Epithelial cell of proximal tubule (primary cell): ENCODE measurements at regions not wholly inside any gene's neighbourhood (a gene's known extent, or its start where the extent isn't known, plus 50 kb on each side); places are given as distances from the start of the nearest gene placed in this dataset.
"Not testable (repeated sequence)": the region's sequence is repeated elsewhere in the genome, so short reads cannot be mapped to it uniquely, and the experiment has no call there.

Source experiments
- DNase-seq: peaks from one replicate; pipeline ENCODE4 v3.0.0-alpha.2; 2011; ENCODE audit warnings: low read depth
- H3K4me3 ChIP-seq: 2 replicates; pipeline ENCODE4 v1.5.1; 2011; ENCODE audit warnings: low read depth, mild to moderate bottlenecking, low read length
- CTCF ChIP-seq: conservative IDR thresholded peaks from 2 replicates; pipeline ENCODE4 v1.5.1; 2012; ENCODE audit warnings: low read depth, mild to moderate bottlenecking, low read length

GRCh38 chr14:57060276-57060955, 208.3 kb downstream of the EXOC5 start:
- no peak for TF ChIP-seq CTCF
- peak; percentile 16 for DNase-seq

GRCh38 chr14:57058319-57058718, 210.4 kb downstream of the EXOC5 start:
- DNase-seq, result no peak
- TF ChIP-seq CTCF, result no peak
- H3K4me3 ChIP-seq, result no peak overlapping the region

More at GRCh38 chr14:57060276-57060955, 208.3 kb downstream of the EXOC5 start:
- H3K4me3 ChIP-seq, result no peak overlapping the region

- no peak overlapping the region for H3K4me3 ChIP-seq
- no peak for DNase-seq
- TF ChIP-seq CTCF, result no peak
Observed at GRCh38 chr14:57057803-57058202, 210.9 kb downstream of the EXOC5 start.

DNA sequence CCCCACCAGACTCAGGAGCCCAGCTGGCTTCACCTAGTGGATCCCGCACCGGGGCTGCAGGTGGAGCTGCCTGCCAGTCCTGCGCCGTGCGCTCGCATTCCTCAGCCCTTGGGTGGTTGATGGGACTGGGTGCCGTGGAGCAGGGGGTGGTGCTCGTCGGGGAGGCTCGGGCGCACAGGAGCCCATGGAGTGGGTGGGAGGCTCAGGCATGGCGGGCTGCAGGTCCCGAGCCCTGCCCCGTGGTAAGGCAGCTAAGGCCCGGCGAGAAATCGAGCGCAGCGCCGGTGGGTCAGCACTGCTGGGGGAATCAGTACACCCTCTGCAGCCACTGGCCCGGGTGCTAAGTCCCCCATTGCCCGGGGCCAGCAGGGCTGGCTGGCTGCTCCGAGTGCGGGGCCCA, 212.2 kb downstream of the EXOC5 start:
- H3K4me3 ChIP-seq, DNase-seq: not testable (repeated sequence)

- H3K4me3 ChIP-seq, result no peak overlapping the region
- no peak for TF ChIP-seq CTCF
- no peak for DNase-seq
Observed at GRCh38 chr14:57052705-57053302, 215.9 kb downstream of the EXOC5 start.

- TF ChIP-seq CTCF, result no peak
- H3K4me3 ChIP-seq, result no peak overlapping the region
- DNase-seq, result no peak
Observed at GRCh38 chr14:57051633-57052032, 217.1 kb downstream of the EXOC5 start.

DNA sequence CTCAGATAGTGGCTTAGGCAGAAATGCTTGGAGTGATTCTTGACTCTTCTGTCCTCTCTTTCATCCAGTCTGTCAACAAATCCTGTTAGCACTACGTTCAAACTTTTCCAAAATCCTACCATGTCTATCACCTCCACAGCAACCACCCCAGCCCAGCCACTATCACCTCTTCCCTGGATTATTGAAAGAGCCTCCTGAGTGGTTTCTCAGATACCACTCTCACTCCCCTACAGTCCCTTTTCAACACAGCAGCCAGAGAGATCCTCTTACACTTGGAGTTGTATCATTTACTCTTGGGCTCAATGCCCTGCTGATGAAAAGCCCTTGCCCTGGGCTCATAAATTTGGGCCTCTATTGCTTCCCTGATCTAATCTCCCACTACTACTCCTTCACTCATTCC, 218.9 kb downstream of the EXOC5 start:
- no peak for DNase-seq
- no peak for TF ChIP-seq CTCF
- no peak overlapping the region for H3K4me3 ChIP-seq
